Muscle of back (tissue), 3 donors: ENCODE measurements at regions not wholly inside any gene's neighbourhood (a gene's known extent, or its start where the extent isn't known, plus 50 kb on each side); places are given as distances from the start of the nearest gene placed in this dataset.
A peak's percentile ranks its signal among the peaks of the same experiment; 100 is the strongest.
"Not testable (repeated sequence)": the region's sequence is repeated elsewhere in the genome, so short reads cannot be mapped to it uniquely, and the experiment has no call there.

Source experiments
- DNase-seq, 3 donors: peaks; one replicate each; pipeline versions ENCODE4 v3.0.0 to v3.0.0-alpha.2; 2013

DNA sequence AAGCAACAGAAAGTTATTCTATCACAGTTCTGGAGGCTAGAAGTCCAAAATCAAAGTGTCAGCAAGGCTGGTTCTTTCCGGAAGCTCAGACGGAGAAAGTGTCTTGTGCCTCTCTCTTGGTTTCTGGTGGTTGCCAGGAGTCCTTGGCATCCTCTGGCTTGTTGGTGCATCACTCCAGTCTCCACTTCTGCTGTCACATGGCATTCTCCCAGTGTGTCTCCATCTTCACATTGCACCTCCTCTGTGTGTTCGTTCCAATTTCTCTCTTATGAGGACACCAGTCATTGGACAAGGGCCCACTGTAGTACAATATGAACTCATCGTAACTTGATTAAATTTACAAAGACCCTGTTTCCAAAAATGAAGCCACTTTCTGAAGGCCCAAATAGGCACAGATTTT is 175.4 kb upstream of the ATP5MC3 start:
- no peak for DNase-seq

DNA sequence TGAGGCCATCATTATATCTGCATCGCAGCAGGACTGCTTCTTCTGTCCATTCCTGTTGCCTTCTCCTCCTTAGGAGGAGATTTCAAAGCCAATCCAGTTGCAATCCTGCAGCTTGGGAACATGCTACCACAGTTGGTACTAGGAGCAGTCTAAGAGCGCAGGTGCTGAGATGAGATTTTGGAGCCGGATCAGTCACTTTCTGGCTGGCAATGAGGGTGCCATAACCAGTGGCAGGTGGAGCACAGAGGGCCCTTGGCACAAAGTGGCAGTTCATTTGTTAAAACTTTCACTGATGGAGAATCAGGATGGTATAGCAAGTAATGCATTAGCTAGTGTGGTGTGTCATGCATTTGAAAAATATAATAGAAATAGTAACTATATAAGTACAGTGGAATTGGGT is 173.7 kb upstream of the ATP5MC3 start:
- no peak for DNase-seq

DNA sequence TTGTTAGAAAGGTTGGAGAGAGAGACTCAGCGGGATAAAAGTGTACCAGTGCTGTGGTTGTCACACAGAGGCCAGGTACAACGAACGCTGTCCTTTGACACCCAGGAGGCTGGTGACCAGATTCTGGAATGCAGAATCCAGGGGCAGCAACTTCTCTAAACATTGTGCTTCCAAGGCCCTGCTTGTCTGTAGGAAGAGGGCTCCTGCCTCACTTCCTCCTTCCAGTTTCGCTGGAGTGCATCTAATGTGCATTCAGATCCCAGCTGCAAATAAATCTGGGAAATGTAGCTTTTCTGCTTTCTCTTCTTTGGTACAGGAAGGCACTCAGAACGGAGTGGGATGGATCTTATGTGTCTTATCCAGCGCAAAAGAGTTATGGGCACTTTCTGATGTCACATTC is 171.8 kb upstream of the ATP5MC3 start:
- peak in 1 of 3 donors; percentile 24 for DNase-seq

DNA sequence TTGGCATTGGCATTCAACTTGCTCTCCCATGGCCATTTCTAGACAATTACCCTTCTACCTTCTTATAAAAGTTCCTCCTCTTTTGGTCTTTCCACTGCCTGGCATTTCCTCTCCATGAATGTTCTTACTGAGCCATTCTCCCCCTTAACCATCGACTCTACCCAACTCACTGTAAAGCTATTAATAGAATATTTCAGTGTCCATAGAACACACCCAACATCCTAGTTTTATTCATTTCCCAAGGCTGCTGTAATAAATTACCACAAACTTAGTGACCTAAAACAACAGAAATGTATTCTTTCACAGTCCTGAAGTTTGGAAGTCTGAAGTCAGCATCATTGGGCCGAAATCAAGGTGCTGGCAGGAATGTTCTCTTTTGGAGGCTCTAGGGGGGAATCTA is 170.0 kb upstream of the ATP5MC3 start:
- DNase-seq: no peak

DNA sequence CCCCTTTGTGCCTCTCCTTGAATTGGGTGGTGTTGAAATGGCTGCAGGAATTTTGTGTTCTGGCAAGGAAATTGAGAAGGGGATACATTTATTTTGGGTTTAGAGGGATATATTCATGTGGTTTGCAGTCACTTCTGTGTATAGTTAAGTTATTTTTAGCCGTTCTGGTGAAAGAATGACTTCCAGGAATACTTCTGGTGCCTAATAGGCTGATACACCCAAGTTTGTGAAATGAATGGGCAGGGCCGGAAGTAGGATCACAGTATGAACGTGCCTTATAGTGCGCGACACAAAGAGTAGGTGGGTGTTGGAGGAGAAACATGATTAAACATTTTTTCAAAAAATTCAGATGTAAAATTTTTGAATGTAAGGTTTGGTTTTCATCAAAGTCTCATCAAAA is 168.6 kb upstream of the ATP5MC3 start:
- no peak for DNase-seq

DNA sequence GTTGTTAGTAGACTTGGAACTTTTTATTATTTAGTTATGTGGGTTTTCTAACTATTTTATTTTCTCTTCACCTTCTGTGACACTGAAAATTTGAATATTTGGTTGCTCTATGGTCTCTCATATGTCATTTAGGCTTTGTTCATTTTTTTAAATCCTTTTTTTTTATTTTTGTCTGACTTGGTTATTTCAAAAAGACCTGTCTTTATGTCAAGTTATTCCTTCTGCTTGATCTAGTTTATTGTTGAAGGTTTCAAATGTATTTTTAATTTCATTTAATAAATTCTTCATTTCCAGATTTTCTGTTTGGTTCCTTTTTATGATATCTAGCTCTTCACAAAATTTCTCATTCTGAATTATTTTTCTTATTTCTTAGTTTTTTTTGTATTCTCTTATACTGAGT is 160.6 kb upstream of the ATP5MC3 start:
- DNase-seq: no peak

DNA sequence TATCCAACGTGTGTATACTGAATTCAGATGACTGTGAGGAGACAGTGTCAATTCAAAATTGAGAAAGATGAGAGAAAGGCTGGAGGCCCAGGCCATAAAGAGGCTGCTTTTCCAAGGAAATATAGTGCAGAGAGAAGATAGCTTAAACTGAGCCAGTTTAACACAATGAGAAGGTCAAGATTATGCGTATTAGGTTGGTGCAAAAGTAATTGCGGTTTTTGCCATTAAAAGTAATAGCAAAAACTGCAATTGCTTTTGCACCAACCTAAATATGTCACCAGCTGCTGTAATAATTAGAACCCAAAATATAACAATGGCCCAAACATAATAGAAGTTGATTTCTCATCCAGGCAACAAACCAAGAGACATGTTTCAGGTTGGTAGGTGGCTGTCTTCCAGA is 148.7 kb upstream of the ATP5MC3 start:
- no peak for DNase-seq

DNA sequence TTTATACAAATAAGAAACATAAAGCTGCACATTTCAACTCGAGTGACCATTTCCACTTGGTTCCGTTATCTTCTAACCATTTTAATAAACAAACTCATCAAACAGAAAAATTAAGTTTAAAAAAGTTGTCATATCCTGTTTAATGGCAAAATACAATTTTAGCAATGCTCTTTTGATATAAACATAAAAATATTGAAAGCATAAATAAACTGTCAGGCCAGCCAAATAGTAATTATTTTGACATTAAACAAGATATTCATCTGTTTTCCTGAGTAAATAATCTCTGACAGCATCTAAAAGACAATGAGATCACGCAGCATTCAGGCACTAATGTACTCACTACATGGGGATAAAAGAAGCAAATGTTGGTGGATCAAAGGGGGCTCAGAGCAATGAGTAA is 145.3 kb upstream of the ATP5MC3 start:
- no peak for DNase-seq

DNA sequence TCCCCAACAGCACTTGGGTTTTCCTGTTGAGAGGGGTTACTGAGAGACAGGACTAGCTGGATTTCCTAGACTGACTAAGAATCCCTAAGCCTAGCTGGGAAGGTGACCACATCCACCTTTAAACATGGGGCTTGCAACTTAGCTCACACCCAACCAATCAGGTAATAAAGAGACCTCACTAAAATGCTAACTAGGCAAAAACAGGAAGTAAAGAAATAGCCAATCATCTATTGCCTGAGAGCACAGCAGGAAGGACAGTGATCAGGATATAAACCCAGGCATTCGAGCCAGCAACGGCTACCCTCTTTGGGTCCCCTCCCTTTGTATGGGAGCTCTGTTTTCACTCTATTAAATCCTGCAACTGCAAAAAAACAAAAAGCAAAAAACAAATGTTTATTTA is 144.7 kb upstream of the ATP5MC3 start:
- DNase-seq: not testable (repeated sequence)

DNA sequence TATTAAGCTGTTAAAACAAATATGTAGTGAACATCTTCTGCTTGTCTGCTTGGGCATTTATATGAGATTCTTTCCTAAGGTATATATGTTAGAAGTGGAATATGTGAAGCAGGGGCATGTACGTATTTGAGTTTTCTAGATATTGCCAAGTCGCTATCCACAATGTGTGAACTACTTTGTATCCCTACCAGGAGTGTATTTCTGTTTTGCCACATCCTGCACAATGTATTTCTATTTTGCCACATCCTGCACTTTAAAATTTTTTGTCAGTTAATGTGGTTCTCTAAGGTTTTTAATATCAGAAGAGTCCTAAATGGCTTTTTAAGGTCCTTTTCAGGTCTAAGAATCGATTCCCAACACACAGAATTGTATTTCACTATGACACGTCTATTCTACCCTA is 141.7 kb upstream of the ATP5MC3 start:
- no peak for DNase-seq

DNA sequence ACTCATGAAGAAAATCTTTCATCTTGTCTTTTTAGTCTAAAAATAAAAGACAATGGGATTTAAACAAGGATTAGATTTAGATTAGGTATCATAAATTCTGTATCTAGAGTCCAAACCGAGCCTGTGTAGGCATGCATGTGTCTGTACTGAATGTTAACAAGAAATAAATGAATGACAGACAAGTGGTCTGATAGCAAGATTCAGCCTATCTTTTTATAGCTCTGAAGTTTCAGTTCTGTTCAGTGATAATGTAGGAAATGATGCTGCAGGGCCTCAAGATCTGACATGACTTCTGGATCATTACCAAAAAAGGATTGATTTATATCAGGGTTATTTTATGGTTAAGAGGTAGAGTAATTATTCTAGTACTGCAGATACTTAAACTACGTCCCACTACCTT is 137.0 kb upstream of the ATP5MC3 start:
- no peak for DNase-seq

DNA sequence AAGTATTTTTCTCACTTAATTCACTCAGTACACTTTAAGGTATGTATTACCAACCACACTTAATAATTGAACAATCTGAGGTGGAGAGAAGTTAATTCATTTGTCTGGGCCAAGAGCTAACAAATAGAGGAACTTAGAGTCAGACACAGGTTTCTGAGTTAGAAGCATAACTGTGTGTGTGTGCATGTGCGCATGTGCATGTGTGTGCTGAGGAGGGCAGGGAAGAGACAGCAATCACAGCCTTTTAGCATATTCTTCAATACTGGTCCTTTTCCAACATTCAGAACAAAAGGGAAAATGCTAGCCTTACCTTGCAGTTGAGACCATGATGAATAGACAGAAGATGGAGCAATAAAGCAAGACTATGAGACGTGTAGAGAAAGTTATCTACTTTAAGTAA is 136.2 kb upstream of the ATP5MC3 start:
- DNase-seq: no peak

DNA sequence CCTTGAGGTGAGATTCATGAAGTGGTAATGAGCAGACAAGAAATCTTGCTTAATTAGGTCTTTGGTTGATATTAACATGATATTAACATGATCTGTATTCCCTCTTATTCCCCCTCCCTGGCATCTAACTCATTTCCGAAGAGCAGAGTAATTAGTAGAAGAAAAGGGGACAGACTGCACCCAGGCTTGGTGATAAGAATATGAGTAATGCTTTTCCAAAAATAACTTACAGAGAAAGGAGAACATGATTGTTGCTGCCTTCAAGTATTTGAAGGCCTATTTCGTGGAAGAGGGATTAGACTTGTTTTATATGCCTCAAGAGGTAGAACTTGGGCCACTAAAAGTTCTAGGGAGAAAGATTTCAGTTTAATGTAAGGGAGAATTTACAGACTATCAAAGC is 130.6 kb upstream of the ATP5MC3 start:
- no peak for DNase-seq

DNA sequence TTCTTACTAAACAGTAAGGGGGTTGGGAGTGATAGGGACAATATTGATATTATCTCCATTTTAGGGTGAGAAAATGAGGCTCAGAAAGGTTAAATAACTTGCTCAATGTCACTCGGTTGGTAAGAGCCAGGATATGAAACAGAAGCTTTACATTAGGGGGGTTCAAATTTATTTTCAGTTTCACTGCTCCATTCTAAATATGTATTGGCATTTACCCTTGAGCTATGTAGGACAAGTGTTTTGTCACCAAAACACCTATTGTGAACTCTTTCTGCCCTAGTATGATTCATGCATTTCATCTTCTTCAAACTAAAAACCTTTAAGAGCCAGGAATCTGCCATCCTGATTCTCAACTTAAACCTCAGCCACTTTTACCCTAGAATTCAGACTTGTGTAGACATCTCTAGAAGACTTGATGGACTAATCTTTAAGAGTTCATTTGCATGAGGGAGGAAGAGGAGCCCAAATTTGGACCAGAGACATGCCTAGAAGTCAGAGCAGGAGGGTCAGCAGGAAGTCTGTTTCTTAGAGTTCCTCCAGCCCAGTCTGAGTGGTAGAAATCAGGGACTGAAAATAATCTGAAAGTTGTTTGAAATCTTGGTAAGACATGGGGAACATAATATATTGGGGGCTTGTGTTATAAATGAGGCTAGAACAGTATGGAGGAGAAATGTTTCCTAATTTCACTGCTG is 129.4 kb upstream of the ATP5MC3 start:
- no peak for DNase-seq

DNA sequence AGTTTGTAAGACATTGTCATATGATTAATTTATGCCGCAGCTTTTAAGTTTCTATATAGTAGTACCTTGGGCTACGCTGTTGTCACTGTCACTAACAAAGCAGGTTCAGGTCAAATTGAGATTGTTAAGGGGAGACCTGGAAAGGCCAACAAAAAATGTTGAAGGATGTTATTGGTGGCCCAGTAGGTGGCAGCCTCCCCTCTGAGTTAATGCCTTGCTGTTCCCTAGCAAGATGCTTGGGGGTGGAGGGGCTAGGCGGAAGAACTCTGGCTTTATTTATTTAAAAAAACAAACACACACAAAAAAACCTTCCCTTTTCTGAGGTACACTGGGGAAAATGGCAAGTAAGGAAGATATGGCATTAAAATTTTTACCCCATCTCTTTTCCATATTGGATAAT is 128.3 kb upstream of the ATP5MC3 start:
- peak in 1 of 3 donors; percentile 7 for DNase-seq

DNA sequence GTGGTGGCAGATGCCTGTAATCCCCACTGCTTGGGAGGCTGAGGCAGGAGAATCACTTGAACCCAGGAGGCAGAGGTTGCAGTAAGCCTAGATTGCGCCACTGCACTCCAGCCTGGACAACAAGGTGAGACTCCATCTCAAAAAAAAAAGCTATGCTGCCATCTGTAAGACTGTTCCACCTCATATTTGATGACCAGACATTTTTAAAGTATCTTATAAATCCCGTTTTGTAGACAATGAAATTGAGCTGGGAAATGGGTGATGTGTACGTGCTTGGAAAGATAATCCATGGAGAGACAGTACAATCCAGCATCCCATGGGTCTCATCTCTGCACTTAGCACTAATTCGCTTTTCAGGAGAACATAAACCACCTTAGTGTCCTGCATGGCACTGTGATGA is 126.5 kb upstream of the ATP5MC3 start:
- no peak for DNase-seq

DNA sequence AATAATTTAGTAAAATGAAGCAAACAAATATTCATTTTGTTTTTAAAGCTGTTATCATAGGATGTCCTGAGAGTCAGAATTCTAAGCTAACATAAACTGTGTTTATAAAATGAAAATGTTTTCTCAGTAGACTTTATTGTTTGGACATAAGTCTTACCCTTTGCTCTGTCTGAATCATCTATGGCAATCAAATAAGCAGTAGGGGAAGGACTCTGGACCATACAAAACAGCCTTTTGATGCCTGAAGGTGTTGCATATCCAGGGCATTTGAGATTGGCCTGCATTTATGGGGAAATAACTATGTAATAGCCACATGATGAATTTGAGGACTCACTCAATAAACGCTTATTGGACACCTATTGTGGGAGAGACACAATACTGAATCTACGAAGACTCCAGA is 123.0 kb upstream of the ATP5MC3 start:
- DNase-seq: no peak

DNA sequence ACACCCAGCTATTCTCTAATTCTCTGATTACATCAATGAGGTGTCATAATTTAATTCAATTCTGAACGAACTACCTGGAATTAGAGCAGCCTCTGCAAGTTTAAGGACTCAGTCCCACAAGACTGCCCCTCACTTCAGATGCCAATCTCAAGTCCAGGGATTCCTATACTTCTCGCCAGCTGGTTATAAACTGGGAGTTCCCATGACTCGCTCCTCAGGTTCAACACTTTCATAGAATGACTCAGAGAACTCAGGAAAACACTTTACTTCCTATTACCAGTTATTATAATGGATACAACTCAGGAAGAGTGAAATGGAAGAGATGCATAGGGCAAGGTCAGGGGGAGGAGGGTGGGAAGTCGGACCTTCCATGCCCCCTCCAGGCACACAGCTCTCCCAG is 112.3 kb upstream of the ATP5MC3 start:
- no peak for DNase-seq

DNA sequence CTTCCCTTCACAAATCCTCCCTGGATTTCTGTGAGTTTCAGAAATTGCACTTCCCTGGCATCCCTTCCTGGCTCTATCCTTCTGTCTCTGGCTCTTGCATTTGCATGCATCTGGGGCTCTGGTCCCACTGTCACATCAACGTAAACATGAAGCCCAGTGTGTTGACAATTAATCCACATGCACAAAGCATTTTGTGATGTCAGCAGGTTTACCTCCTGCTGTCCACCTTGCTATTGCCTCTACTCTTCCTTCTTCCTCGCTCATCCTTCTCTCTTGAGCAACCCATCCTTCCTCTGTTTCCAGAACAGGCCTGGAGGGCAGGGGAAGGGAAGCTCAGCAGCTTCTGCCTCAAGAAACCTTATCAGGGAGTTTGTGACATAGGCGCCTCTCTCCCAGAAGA is 111.7 kb upstream of the ATP5MC3 start:
- no peak for DNase-seq

DNA sequence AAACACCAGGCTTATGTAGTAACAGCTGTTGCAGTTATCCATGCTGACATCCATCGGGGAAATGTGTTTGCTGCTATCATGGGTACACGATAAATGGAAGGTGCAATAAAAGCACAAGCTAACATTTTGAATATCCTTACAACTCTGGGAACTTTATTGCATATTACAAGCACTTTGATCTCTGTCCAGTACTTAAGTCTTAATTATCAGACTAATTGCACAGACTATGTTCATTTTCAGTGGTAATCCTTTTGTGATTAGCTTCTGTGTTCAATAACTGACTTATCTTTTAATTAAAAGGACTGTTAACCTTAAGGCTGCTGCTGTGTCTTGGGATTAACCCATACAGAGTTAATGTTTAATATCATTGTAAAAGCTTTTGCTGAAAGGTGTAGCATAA is 101.4 kb upstream of the ATP5MC3 start:
- DNase-seq: no peak

DNA sequence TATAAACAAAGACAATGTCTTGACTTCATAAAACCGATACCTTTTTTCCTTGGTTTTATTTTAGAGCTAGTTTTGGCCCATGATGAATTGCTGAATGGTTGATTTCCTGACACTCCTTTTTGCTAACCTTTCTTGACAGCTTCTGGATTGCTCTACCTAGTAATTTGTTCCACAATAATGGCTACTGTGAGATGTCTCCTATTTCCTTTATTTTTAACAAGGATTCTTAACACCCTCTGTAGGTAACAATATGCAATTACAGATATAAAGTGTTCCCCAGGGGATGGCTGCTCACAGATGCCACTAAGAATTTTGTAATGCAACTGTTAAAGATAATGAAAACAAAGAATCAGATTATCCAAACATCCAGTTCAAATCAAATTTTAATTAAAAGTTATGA is 100.8 kb upstream of the ATP5MC3 start:
- peak; percentile 6 to 37 (median 6) for DNase-seq

DNA sequence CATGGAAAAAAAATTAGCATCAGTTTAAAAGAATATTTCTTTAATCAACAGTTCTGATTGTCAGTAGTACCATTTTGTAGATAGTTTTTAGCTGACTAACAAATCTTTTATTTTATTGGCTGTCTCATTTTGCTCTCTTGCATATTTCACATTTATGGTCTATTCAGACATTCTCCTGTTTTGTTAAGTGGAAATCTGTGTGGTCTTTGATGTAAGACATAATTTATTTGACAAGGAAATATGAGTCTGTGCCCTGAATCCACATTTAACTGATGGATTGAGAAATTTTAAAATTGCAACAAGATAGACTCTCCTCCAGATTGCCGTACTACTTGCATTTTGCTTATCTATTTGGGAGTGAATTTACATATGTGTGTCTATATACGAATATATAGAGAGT is 96.3 kb upstream of the ATP5MC3 start:
- DNase-seq: no peak

DNA sequence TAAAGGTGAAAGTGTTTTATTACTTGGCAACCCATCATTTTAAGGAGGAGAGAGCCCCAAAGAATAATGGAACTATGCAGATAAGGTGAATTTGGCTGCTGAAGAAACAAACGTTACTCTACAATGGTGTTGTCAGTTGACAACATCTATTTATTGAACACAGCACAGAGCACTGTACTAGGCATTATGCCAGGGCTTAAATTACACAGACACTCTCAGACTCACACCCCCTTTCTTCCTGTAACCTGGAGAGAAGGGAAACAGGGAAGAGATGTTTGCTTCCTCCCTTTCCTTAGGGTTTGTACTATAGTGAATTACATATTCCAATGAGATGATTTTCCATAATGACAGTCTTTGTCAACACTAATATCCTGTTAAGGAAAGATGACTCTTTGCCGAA is 94.0 kb upstream of the ATP5MC3 start:
- DNase-seq: no peak

DNA sequence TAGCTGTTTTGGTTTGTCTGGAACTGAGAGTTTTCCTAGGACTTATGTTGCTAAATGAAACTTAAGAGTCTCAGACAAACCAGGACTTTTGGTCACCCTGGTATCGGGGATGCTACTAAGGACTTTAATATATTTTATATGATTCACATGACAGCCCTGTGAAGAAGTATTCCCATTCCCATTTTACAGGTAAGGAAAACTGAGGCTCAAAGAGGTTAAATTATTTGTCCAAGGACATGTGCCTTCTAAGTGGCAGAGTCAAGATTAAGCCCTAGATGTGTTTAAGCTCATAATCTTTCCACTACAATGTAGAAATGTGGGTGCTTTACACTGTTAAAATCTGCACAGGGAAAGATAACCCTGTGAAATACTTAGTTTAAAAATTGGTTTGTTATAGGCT is 77.7 kb upstream of the ATP5MC3 start:
- no peak for DNase-seq
